ENCODE measurements at regions not wholly inside any gene's neighbourhood (a gene's known extent, or its start where the extent isn't known, plus 50 kb on each side); places are given as distances from the start of the nearest gene placed in this dataset.

GRCh38 chr5:164680216-164680615 is 1174.8 kb downstream of the MAT2B start:
- no peak for DNase-seq

- DNase-seq = peak in 1 of 3 donors; percentile 2
Measured at GRCh38 chr5:164680812-164681520, 1175.5 kb downstream of the MAT2B start.

- no peak for DNase-seq
Measured at GRCh38 chr5:164687391-164687790, 1182.0 kb downstream of the MAT2B start.

GRCh38 chr5:164688437-164688836 is 1183.0 kb downstream of the MAT2B start:
- DNase-seq = no peak

- DNase-seq = no peak
Measured at GRCh38 chr5:164708831-164709230, 1203.4 kb downstream of the MAT2B start.

GRCh38 chr5:164713682-164714081 is 1208.3 kb downstream of the MAT2B start:
- DNase-seq = no peak

GRCh38 chr5:164721116-164721515 is 1215.7 kb downstream of the MAT2B start:
- no peak for DNase-seq

- peak; percentile 9 to 63 (median 29) for DNase-seq
Measured at GRCh38 chr5:164721656-164722055, 1216.2 kb downstream of the MAT2B start.

- DNase-seq = no peak
Measured at GRCh38 chr5:164722702-164723101, 1217.3 kb downstream of the MAT2B start.

GRCh38 chr5:164727012-164727411 is 1221.6 kb downstream of the MAT2B start:
- DNase-seq = peak in 2 of 3 donors; percentile 13 to 35

GRCh38 chr5:164728733-164729132 is 1223.3 kb downstream of the MAT2B start:
- DNase-seq = no peak

- no peak for DNase-seq
Measured at GRCh38 chr5:164735334-164735733, 1229.9 kb downstream of the MAT2B start.

- no peak for DNase-seq
Measured at GRCh38 chr5:164741376-164741775, 1236.0 kb downstream of the MAT2B start.

GRCh38 chr5:164742025-164742424 is 1236.6 kb downstream of the MAT2B start:
- no peak for DNase-seq

GRCh38 chr5:164746723-164747122 is 1241.3 kb downstream of the MAT2B start:
- no peak for DNase-seq

- no peak for DNase-seq
Measured at GRCh38 chr5:164747371-164747770, 1242.0 kb downstream of the MAT2B start.

GRCh38 chr5:164748861-164749260 is 1243.4 kb downstream of the MAT2B start:
- no peak for DNase-seq

- no peak for DNase-seq
Measured at GRCh38 chr5:164753434-164753833, 1248.0 kb downstream of the MAT2B start.

- peak in 2 of 3 donors; percentile 9 to 12 for DNase-seq
Measured at GRCh38 chr5:164763206-164763605, 1257.8 kb downstream of the MAT2B start.

GRCh38 chr5:164772122-164772521 is 1266.7 kb downstream of the MAT2B start:
- DNase-seq = no peak

GRCh38 chr5:164784230-164784629 is 1278.8 kb downstream of the MAT2B start:
- no peak for DNase-seq

GRCh38 chr5:164798110-164798509 is 1292.7 kb downstream of the MAT2B start:
- no peak for DNase-seq

- DNase-seq = no peak
Measured at GRCh38 chr5:164799391-164799790, 1294.0 kb downstream of the MAT2B start.

GRCh38 chr5:164801910-164802309 is 1296.5 kb downstream of the MAT2B start:
- DNase-seq = no peak

Data from muscle of back (tissue), 3 donors.